Osteoblast (primary cell): ENCODE measurements at regions not wholly inside any gene's neighbourhood (a gene's known extent, or its start where the extent isn't known, plus 50 kb on each side); places are given as distances from the start of the nearest gene placed in this dataset.

Source experiments
- DNase-seq: peaks from one replicate; pipeline ENCODE4 v3.0.0; 2011; ENCODE audit warnings: low spot score, mixed read lengths; ENCODE audit not compliant: insufficient read length; ENCODE audit errors: missing footprints
- H2AFZ ChIP-seq: 2 replicates; pipeline ENCODE4 v1.6.0; 2011; ENCODE audit warnings: mild to moderate bottlenecking, low read length
- H3K27ac ChIP-seq: 2 replicates; pipeline ENCODE4 v1.5.1; 2011; ENCODE audit warnings: mild to moderate bottlenecking, low read depth, low read length, moderate library complexity
- H3K27me3 ChIP-seq: 2 replicates; pipeline ENCODE4 v1.6.0; 2012; ENCODE audit warnings: mild to moderate bottlenecking, control low read depth, inconsistent platforms, low read length, moderate library complexity; ENCODE audit not compliant: insufficient read depth
- H3K36me3 ChIP-seq: 2 replicates; pipeline ENCODE4 v1.5.1; 2011; ENCODE audit warnings: mild to moderate bottlenecking, low read length, control low read depth, moderate library complexity; ENCODE audit not compliant: insufficient read depth
- H3K4me1 ChIP-seq: 2 replicates; pipeline ENCODE4 v1.5.1; 2011; ENCODE audit warnings: mild to moderate bottlenecking, low read length, control low read depth, moderate library complexity; ENCODE audit not compliant: insufficient read depth
- H3K4me2 ChIP-seq: 2 replicates; pipeline ENCODE4 v1.6.0; 2011; ENCODE audit warnings: mild to moderate bottlenecking, low read length; ENCODE audit not compliant: insufficient read depth
- H3K4me3 ChIP-seq: fragments of 200-600 bp; sonication (generic); 3 replicates; pipeline ENCODE4 v1.5.1; 2012; ENCODE audit warnings: mild to moderate bottlenecking, low read length, inconsistent platforms; ENCODE audit not compliant: insufficient read depth
- H3K79me2 ChIP-seq: 2 replicates; pipeline ENCODE4 v1.6.0; 2012; ENCODE audit warnings: mild to moderate bottlenecking, low read length, control low read depth, inconsistent platforms; ENCODE audit not compliant: insufficient read depth
- H3K9me3 ChIP-seq: 2 replicates; pipeline ENCODE4 v1.5.1; 2011; ENCODE audit warnings: low read depth, low read length, control low read depth
- H4K20me1 ChIP-seq: 2 replicates; pipeline ENCODE4 v1.6.0; 2012; ENCODE audit warnings: mild to moderate bottlenecking, low read length, control low read depth; ENCODE audit not compliant: insufficient read depth
- CTCF ChIP-seq: IDR thresholded peaks from 2 replicates; pipeline ENCODE4 v1.5.1; 2011; ENCODE audit warnings: mild to moderate bottlenecking, low read depth, low read length, moderate library complexity; ENCODE audit errors: extremely low read depth

DNA sequence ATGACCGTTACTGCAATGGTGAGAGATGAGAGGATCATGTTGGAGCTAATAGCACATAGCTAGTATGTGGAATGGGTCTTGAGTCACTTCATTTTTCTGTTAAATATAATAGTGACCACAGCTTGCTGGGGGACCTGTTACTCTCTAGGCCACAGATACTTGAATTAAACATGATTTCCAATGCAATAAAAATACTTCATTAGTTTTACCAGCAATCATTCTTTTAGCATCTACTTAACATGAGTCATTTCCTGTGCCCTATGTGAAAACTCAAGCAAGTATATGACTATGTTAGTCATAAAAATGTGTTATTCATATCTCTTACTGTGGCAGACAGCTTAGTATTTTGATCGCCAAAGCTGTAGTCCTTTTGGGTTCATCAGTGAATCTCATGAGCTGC, 798.8 kb downstream of the SLC16A7 start:
- Histone ChIP-seq H3K4me2 (no peak overlapping the region), H3K9me3 (no peaks in the 10 kb centered on the region), H3K79me2 (no peaks in the 10 kb centered on the region), H3K4me1 (no peaks in the 10 kb centered on the region), H4K20me1 (no peaks in the 10 kb centered on the region), H3K36me3 (no peaks in the 10 kb centered on the region), H3K27ac (no peak overlapping the region), H3K4me3 (no peak overlapping the region), H3K27me3 (no peaks in the 10 kb centered on the region), H2AFZ (no peak overlapping the region)
- TF ChIP-seq CTCF: no peak
- DNase-seq: peak; percentile 45

DNA sequence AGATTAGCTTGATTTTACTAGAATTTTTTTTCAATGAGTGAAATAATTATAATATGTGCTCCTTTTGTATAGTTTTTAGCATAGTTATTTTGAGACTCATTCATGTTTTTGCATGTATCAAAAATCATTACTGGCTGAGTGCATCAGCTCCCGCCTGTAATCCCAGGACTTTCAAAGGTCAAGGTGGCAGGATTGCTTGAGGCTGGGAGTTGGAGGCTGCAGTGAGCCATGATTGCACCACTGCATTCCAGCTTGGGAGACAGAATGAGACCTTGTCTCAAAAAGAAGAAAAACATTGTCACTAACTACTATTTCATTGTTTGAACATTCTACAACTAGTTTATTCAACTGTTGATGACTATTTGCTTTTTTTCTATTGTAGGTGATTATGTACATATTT, 802.7 kb downstream of the SLC16A7 start:
- Histone ChIP-seq H4K20me1 (no peaks in the 10 kb centered on the region), H3K4me2 (no peak overlapping the region), H3K27me3 (no peaks in the 10 kb centered on the region), H3K79me2 (no peaks in the 10 kb centered on the region), H3K27ac (no peak overlapping the region), H2AFZ (no peak overlapping the region), H3K4me1 (no peaks in the 10 kb centered on the region), H3K36me3 (no peaks in the 10 kb centered on the region), H3K4me3 (no peak overlapping the region), H3K9me3 (no peaks in the 10 kb centered on the region)
- TF ChIP-seq CTCF: no peak
- no peak for DNase-seq

DNA sequence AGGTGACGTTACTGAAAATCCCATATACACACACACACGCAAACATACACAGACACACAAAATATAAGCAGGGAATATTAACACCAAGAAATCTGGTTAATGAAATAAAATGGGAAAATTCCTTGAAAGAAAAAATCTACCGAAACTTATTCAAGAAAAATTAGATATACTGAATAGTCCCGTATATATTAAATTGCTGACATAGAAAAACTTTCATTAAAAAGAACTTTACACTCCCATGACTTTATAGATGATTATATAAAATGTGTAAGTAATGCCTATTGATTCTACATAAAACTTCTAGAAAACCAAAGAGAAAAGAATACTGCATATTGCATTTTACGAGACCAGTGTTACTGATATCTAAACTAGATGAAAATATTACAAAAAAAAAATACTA, 803.2 kb downstream of the SLC16A7 start:
- Histone ChIP-seq H2AFZ (no peak overlapping the region), H3K36me3 (no peaks in the 10 kb centered on the region), H3K9me3 (no peaks in the 10 kb centered on the region), H4K20me1 (no peaks in the 10 kb centered on the region), H3K4me3 (no peak overlapping the region), H3K4me1 (no peaks in the 10 kb centered on the region), H3K27me3 (no peaks in the 10 kb centered on the region), H3K79me2 (no peaks in the 10 kb centered on the region), H3K4me2 (no peak overlapping the region), H3K27ac (no peak overlapping the region)
- no peak for DNase-seq
- TF ChIP-seq CTCF: no peak

GRCh38 chr12:60402996-60403395, 807.2 kb downstream of the SLC16A7 start:
- no peak for TF ChIP-seq CTCF
- Histone ChIP-seq H3K27ac (no peak overlapping the region), H3K27me3 (no peaks in the 10 kb centered on the region), H3K79me2 (no peaks in the 10 kb centered on the region), H3K4me3 (no peak overlapping the region), H3K36me3 (no peaks in the 10 kb centered on the region), H3K4me2 (no peak overlapping the region), H2AFZ (no peak overlapping the region), H3K9me3 (no peaks in the 10 kb centered on the region), H3K4me1 (no peaks in the 10 kb centered on the region), H4K20me1 (no peaks in the 10 kb centered on the region)
- DNase-seq: no peak
